Activated B cell treated with CpG ODN at 0.5 μM for 24 hours (primary cell): ENCODE measurements at regions not wholly inside any gene's neighbourhood (a gene's known extent, or its start where the extent isn't known, plus 50 kb on each side); places are given as distances from the start of the nearest gene placed in this dataset.

ENCODE experiments used
- ATAC-seq: fragments of 200-7000 bp; cut with Tn5 transposase; one replicate; pipeline ENCODE4 v1.10.0; 2021; ENCODE audit warnings: low read depth, mild to moderate bottlenecking, moderate library complexity
- CTCF ChIA-PET: fragments of 350-600 bp; sonication (Branson Sonifier 250); formaldehyde crosslinking; loops from one replicate; lab custom pipeline; 2021; ENCODE audit warnings: antibody characterized with exemption; lab: Charles Lee
- POLR2A ChIA-PET: fragments of 350-600 bp; sonication (Branson Sonifier 250); formaldehyde crosslinking; loops from one replicate; lab custom pipeline; 2021; ENCODE audit warnings: antibody characterized with exemption; lab: Charles Lee
- DNase-seq: peaks from one replicate; pipeline ENCODE4 v3.0.0; 2022
- H3K27ac Mint-ChIP-seq: one replicate; pipeline ENCODE4 v1.8.0; 2020; ENCODE audit warnings: mixed read lengths
- H3K27me3 Mint-ChIP-seq: one replicate; pipeline ENCODE4 v1.8.0; 2021; ENCODE audit warnings: mixed read lengths
- H3K36me3 Mint-ChIP-seq: one replicate; pipeline ENCODE4 v1.8.0; 2021; ENCODE audit warnings: low read depth, mixed read lengths
- H3K4me1 Mint-ChIP-seq: one replicate; pipeline ENCODE4 v1.8.0; 2021; ENCODE audit warnings: mixed read lengths
- H3K4me3 Mint-ChIP-seq: one replicate; pipeline ENCODE4 v1.8.0; 2020; ENCODE audit warnings: mild to moderate bottlenecking, mixed read lengths
- H3K9me3 Mint-ChIP-seq: one replicate; pipeline ENCODE4 v1.8.0; 2020; ENCODE audit warnings: mixed read lengths
- CTCF ChIP-seq: fragments of 200-600 bp; IDR thresholded peaks from one replicate; pipeline ENCODE4 v1.8.0; 2022; ENCODE audit warnings: antibody characterized with exemption, mild to moderate bottlenecking
- intact Hi-C: fragments of 100-400 bp; cut with micrococcal nuclease; formaldehyde crosslinking; loops from one replicate; pipeline ENCODE4 v1.15.1; 2024

DNA sequence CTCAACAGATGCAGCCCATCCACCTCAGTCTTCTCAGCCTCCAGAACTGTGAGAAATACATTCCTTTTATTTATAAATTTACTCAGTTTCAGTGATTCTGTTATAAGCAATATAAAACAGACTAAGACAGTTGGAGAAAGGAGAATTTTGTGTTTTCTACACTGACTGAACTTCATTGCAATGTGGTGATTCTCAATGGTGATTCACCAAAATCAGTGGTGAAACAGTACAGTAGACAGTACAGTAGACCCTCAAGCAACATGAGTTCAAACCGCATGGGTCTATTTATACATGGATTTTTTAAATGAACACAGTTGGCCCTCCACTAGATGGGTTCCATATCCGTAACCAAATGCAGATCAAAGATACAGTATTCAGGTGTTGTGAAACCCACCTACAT lies 403.1 kb upstream of the TGFBR2 start:
- Mint-ChIP-seq H3K36me3 (no peaks in the 10 kb centered on the region), H3K4me3 (no peak overlapping the region), H3K9me3 (no peaks in the 10 kb centered on the region), H3K27me3 (no peaks in the 10 kb centered on the region), H3K4me1 (peaks cover 7% of the 10 kb centered on the region), H3K27ac (no peak overlapping the region)
- POLR2A ChIA-PET: no interaction called here
- TF ChIP-seq CTCF: no peak
- intact Hi-C loops: no loop called here
- DNase-seq (no peak), ATAC-seq (no peak)
- CTCF ChIA-PET: no interaction called here

DNA sequence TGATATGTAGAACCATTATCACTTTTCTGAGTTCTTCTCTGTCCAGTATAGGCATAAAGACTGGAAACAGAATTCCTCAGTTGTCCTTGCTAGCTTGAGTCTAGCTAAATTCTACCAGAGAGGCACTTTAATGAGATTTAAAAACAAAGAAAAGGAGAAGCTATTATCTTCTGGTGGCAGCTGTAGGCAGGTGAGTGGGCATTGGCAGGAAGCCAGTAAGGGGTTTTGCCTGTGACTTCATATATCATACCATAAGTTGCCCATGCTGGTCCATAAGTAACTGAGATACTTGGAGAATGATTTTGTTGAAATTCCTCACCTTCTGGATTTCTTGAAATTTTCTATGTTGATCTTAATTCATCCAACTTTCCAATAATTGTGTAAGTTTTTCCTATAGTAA lies 402.3 kb upstream of the TGFBR2 start:
- intact Hi-C loops: no loop called here
- Mint-ChIP-seq H3K27ac (no peak overlapping the region), H3K27me3 (no peaks in the 10 kb centered on the region), H3K36me3 (no peaks in the 10 kb centered on the region), H3K4me1 (peaks cover 7% of the 10 kb centered on the region), H3K9me3 (no peaks in the 10 kb centered on the region), H3K4me3 (no peak overlapping the region)
- ATAC-seq: no peak
- CTCF ChIA-PET: no interaction called here
- TF ChIP-seq CTCF: no peak
- POLR2A ChIA-PET: no interaction called here
- no peak for DNase-seq

DNA sequence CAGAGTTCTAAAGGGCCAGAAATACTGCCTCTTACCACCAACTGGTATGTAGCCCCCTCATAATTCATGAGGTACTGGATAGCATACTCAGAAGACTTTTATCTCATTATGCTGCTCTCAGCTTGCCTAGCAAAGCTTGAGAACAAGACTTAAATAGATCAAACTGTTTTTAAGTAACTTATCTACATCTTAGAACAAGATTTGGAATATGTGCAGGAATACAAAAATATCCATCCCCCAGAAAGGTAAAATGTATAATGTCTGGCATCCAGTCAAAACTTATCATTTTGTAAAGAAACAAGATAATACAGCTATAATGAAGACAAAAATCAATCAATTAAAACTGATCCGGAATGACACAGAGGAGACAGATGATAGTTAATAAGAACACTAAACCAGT lies 400.4 kb upstream of the TGFBR2 start:
- ChIA-PET CTCF (interaction anchor here (1.5 to 2.3 kb wide), 2 partner anchors 164 to 486 kb away, joined by 3 to 7 read pairs; no protein-coding TSS in a partner anchor), POLR2A (no interaction called here)
- TF ChIP-seq CTCF: no peak
- intact Hi-C loops: no loop called here
- H3K9me3 Mint-ChIP-seq: no peaks in the 10 kb centered on the region
- ATAC-seq: no peak
- no peak overlapping the region for H3K27ac Mint-ChIP-seq
- no peaks in the 10 kb centered on the region for H3K36me3 Mint-ChIP-seq
- H3K4me1 Mint-ChIP-seq: peaks cover 9% of the 10 kb centered on the region
- no peak overlapping the region for H3K4me3 Mint-ChIP-seq
- DNase-seq: no peak
- no peaks in the 10 kb centered on the region for H3K27me3 Mint-ChIP-seq

- CTCF ChIA-PET: no interaction called here
Observed at GRCh38 chr3:30221619-30222018, 384.8 kb upstream of the TGFBR2 start.

DNA sequence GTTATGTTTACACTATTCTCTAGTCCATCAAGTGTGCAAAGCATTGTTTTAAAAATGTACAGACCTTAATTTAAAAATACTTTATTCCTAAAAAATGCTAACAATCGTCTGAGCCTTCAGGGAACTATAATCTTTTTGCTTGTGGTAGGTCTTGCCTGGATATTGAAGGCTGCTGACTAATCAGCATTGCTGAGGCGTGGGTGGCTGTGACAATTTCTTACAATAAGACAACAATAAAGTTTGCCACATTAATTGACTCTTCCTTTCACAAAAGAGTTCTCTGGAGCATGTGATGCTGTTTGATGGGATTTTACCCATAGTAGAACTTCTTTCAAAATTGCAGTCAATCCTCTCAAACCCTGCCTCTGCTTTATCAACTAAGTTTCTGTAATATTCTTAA lies 384.0 kb upstream of the TGFBR2 start:
- ChIA-PET POLR2A (no interaction called here), CTCF (no interaction called here)
- Mint-ChIP-seq H3K9me3 (no peaks in the 10 kb centered on the region), H3K4me3 (no peak overlapping the region), H3K4me1 (peaks cover 3% of the 10 kb centered on the region), H3K36me3 (no peaks in the 10 kb centered on the region), H3K27me3 (no peaks in the 10 kb centered on the region), H3K27ac (no peak overlapping the region)
- no peak for TF ChIP-seq CTCF
- DNase-seq (no peak), ATAC-seq (no peak)
- intact Hi-C loops: no loop called here

More at GRCh38 chr3:30221619-30222018, 384.8 kb upstream of the TGFBR2 start:
- POLR2A ChIA-PET: interaction anchor here (0.5 kb wide), 1 partner anchor 443 kb away, joined by 7 read pairs; no protein-coding TSS in a partner anchor
- Mint-ChIP-seq H3K27me3 (no peaks in the 10 kb centered on the region), H3K4me1 (peaks cover 3% of the 10 kb centered on the region), H3K36me3 (no peaks in the 10 kb centered on the region), H3K27ac (no peak overlapping the region), H3K9me3 (no peaks in the 10 kb centered on the region), H3K4me3 (no peak overlapping the region)
- ATAC-seq: no peak
- intact Hi-C loops: no loop called here
- no peak for DNase-seq
- no peak for TF ChIP-seq CTCF
